Adrenal gland (tissue), 9 donors: ENCODE measurements at regions not wholly inside any gene's neighbourhood (a gene's known extent, or its start where the extent isn't known, plus 50 kb on each side); places are given as distances from the start of the nearest gene placed in this dataset.

Source experiments
- DNase-seq, 7 donors: peaks; one replicate each; pipeline ENCODE4 v3.0.0-alpha.2; 2019 to 2020
- H3K27ac ChIP-seq, 5 donors: fragments of 200-600 bp; sonication (generic) in 4 of 5; 1 replicate in 3 of 5; 2 replicates in 2 of 5; pipeline versions ENCODE4 v1.5.1 to v1.8.0; 2016 to 2020; ENCODE audit warnings: mild to moderate bottlenecking in 1 of 5
- H3K27me3 ChIP-seq: fragments of 200-600 bp; 2 replicates; pipeline ENCODE4 v1.8.0; 2021
- H3K36me3 ChIP-seq, 2 donors: fragments of 200-600 bp; replicated peaks in 1 of 2; 1 replicate in 1 of 2; 2 replicates in 1 of 2; pipeline versions ENCODE4 v1.5.1 to v1.8.0; 2018 to 2022
- H3K4me1 ChIP-seq, 2 donors: fragments of 200-600 bp; replicated peaks in 1 of 2; 1 replicate in 1 of 2; 2 replicates in 1 of 2; pipeline versions ENCODE4 v1.5.1 to v1.8.0; 2018 to 2021
- H3K4me3 ChIP-seq, 4 donors: fragments of 200-600 bp; sonication (generic) in 3 of 4; one replicate each; pipeline ENCODE4 v1.5.1; 2016 to 2018
- H3K9me3 ChIP-seq, 3 donors: fragments of 200-600 bp; sonication (generic) in 1 of 3; replicated peaks in 1 of 3; 1 replicate in 2 of 3; 2 replicates in 1 of 3; pipeline versions ENCODE4 v1.5.1 to v1.8.0; 2016 to 2021
- CTCF ChIP-seq, 6 experiments: fragments of 450-650 bp in 4 of 6; fragments of 200-600 bp in 2 of 6; sonication (generic) in 1 of 6; IDR thresholded peaks; 1 replicate in 5 of 6; 2 replicates in 1 of 6; pipeline versions ENCODE4 v1.5.1 to v1.8.0; 2016 to 2021; ENCODE audit warnings: antibody characterized with exemption in 6 of 6, mild to moderate bottlenecking in 2 of 6, moderate library complexity in 1 of 6
- POLR2A ChIP-seq, 2 donors: fragments of 450-650 bp; IDR thresholded peaks; one replicate each; pipeline ENCODE4 v1.6.1; 2017; ENCODE audit warnings: antibody characterized with exemption in 2 of 2, mild to moderate bottlenecking in 2 of 2, moderate library complexity in 1 of 2
- WGBS, 4 donors: extraction: QIAGEN DNeasy Blood & Tissue Kit in 2 of 4; methylation state at CpG; one replicate each; pipeline versions ENCODE4 v1.1.5 to v1.1.7; 2013 to 2017; 5-methylcytosine and 5-hydroxymethylcytosine counted together
- intact Hi-C, 2 donors: fragments of 100-400 bp; cut with DNase I; formaldehyde crosslinking; loops; one replicate each; pipeline versions ENCODE4 v1.14.1 to v1.15.0; 2022 to 2023
- donor health status: healthy with polysubstance abuse.
- donor health status: Bipolar disorder and iron deficiency.
- donor health status: DM: yes; HTN: yes; CAD: no.
- donor health status: DM: no; HTN: no; CAD: no.
- donor health status: DM: no; HTN: no; CAD: no.

DNA sequence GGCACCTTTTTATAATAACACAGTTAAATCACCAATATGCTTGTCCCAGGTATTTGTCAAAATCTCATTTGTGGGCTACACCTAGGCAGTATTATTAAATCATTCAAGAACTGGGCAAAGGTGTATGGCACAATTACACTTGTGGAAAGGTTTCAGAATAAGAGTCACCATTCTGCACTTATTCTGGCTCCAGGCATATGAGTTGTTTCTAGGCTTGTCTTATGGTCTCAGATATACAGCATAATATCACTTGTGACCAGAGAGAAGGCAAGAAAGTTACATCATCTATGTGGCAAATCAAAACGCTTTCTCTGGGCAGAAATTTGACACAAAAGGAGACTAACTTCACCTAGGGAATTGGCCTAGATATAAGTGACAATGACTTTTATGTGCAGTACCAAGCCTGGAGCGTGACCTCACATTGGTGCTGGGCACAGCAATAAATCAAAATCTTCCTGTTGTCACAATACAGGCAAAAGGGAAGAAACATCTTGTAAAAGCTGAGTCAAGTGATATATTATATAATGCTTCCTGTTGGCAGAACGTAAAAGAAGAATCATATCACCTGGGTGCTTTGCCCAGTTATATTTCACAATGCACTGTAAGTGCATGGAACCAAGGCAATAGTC lies 959.9 kb upstream of the AMELY start:
- intact Hi-C loops: no loop called here
- Histone ChIP-seq H3K4me3 (no peak overlapping the region), H3K27me3 (no peaks in the 10 kb centered on the region), H3K36me3 (no peaks in the 10 kb centered on the region), H3K27ac (no peak overlapping the region), H3K4me1 (no peaks in the 10 kb centered on the region), H3K9me3 (no peaks in the 10 kb centered on the region)
- TF ChIP-seq CTCF (IDR thresholded peaks at IDR 0.05) (no peak), POLR2A (IDR thresholded peaks at IDR 0.05) (no peak)
- 49 to 53% methylated on average over 2 to 3 of the region's 3 CpGs; no CpG with 5 or more reads in 2 of the 4 donors for WGBS, 4 donors
- DNase-seq: no peak

GRCh38 chrY:7866976-7867375 lies 955.4 kb upstream of the AMELY start:
- no peaks in the 10 kb centered on the region for H3K27me3 ChIP-seq
- no peaks in the 10 kb centered on the region for H3K36me3 ChIP-seq
- no peaks in the 10 kb centered on the region for H3K9me3 ChIP-seq
- no peak overlapping the region for H3K27ac ChIP-seq
- 29 to 35% methylated on average over 1 to 2 of the region's 2 CpGs; no CpG with 5 or more reads in 2 of the 4 donors for WGBS, 4 donors
- DNase-seq: no peak
- TF ChIP-seq CTCF (IDR thresholded peaks at IDR 0.05): no peak
- no peak for TF ChIP-seq POLR2A (IDR thresholded peaks at IDR 0.05)
- intact Hi-C loops: no loop called here
- no peaks in the 10 kb centered on the region for H3K4me1 ChIP-seq
- no peak overlapping the region for H3K4me3 ChIP-seq

DNA sequence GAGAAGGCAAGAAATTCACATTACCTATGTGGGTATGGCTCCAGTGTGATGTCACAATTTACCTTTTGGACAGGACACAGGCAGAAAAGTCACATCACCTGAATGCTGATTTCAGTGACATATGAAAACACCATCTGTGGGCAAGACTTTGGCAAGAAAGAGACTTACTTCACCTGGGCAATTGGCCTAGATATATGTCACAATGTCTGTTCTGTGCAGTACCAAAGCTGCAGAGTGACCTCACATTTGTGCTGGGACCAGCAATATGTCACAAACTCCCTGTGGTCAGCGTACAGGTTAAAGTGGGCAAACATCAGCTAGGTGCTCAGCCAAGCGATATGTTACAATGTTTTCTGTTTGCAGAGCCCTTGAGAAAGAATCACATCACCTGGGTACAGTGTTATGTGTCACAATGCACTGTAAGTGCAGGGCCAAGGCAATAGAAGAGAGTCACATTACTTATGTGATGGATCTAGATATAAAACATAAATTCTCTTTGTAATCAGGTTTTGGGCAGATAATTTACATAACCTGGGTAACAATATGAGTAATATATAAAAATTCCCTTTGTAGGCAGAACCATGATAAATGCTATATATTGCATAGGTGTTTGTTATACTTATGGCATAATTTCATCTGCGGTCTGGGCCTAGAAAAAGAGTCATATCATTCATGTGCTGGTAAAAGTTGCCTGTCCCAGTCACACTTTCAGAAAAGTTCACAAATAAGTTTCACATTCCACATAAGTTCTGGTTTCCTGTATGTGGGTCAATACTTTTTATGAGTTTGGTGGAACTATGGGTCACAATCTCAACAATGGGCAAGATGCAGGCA lies 949.4 kb upstream of the AMELY start:
- TF ChIP-seq POLR2A (IDR thresholded peaks at IDR 0.05) (no peak), CTCF (IDR thresholded peaks at IDR 0.05) (no peak)
- no peak for DNase-seq
- no peaks in the 10 kb centered on the region for H3K36me3 ChIP-seq
- no peaks in the 10 kb centered on the region for H3K27me3 ChIP-seq
- intact Hi-C loops: no loop called here
- H3K4me3 ChIP-seq: no peak overlapping the region
- H3K4me1 ChIP-seq: no peaks in the 10 kb centered on the region
- no peaks in the 10 kb centered on the region for H3K9me3 ChIP-seq
- WGBS, 4 donors: 77 to 89% methylated on average over 3 of the region's 3 CpGs; no CpG with 5 or more reads in 2 of the 4 donors
- no peak overlapping the region for H3K27ac ChIP-seq

DNA sequence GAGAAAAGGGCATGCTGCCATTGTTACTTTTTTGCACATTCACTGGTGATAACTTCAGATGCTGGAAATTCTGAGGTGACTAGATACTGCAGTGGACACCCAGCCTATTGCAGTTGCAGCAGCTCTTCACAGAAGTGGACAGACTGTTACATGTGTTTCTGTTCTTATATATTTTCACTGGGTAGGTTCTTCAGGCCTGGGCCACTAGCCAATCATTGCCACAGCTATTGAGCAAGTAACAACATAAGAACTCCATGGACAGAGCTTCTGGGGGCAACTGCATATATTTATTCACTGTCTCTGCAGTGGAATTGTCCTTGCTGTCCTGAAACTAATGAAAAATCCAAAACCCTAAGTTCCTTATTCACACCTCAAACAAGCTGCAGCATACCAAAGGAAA lies 938.6 kb upstream of the AMELY start:
- no peaks in the 10 kb centered on the region for H3K27me3 ChIP-seq
- no peaks in the 10 kb centered on the region for H3K9me3 ChIP-seq
- H3K4me3 ChIP-seq: no peak overlapping the region
- TF ChIP-seq POLR2A (IDR thresholded peaks at IDR 0.05) (no peak), CTCF (IDR thresholded peaks at IDR 0.05) (no peak)
- no peak for DNase-seq
- intact Hi-C loops: no loop called here
- no peaks in the 10 kb centered on the region for H3K36me3 ChIP-seq
- no peak overlapping the region for H3K27ac ChIP-seq
- H3K4me1 ChIP-seq: no peaks in the 10 kb centered on the region
